ENCODE measurements at regions not wholly inside any gene's neighbourhood (a gene's known extent, or its start where the extent isn't known, plus 50 kb on each side); places are given as distances from the start of the nearest gene placed in this dataset.

DNA sequence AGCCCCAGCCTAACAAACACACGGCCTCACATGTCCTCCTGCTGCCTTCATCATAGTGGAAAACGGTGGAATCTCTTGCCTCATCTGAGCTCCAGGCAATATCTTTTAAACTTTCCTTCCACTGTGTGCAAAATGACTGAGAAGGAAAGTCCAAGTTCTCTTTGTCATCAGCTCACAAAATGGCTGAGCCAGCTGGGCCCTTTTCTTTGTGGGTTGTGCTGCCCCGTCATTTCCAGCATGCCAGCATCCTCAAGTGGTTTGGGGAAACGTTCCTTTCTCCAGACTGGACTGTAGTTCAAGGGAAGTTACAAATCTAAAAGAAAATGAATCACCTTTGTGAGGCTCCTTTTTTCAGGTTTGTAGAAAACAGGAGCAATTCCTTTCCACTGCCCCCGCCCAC, 171.1 kb upstream of the FSTL4 start:
- FAIRE-seq (no peak), DNase-seq (ENCODE audit: low read depth in 1 of 2, low spot score in 2 of 2) (no peak)
- no peak overlapping the region for H2BK20ac ChIP-seq (ENCODE audit: low read length)
- H3K23ac ChIP-seq (ENCODE audit: insufficient read length), result no peak overlapping the region
- WGBS, 2 experiments (ENCODE audit: extremely low coverage in 1 of 2, insufficient coverage in 1 of 2, insufficient read length in 1 of 2, insufficient replicate concordance in 2 of 2, low coverage in 1 of 2, low lambda C conversion rate in 2 of 2, missing lambda C conversion rate in 1 of 2), result 96% methylated on average over 5 of the region's 5 CpGs; no CpG with 5 or more reads in 1 of the 2 experiments
- H3K27ac ChIP-seq (ENCODE audit: low read depth, low read length), result no peak overlapping the region
- H2BK15ac ChIP-seq (ENCODE audit: low read length), result no peak overlapping the region
- H3K36me3 ChIP-seq (ENCODE audit: control insufficient read depth in 2 of 4, insufficient read depth in 4 of 4, low read length in 3 of 4), result no peaks in the 10 kb centered on the region
- no peaks in the 10 kb centered on the region for H3K23me2 ChIP-seq (ENCODE audit: low read depth, low read length)
- H3K4me2 ChIP-seq (ENCODE audit: insufficient read depth in 1 of 2, low read depth in 2 of 2, low read length in 2 of 2), result no peak overlapping the region
- no peak overlapping the region for H3K56ac ChIP-seq (replicated peaks; ENCODE audit: insufficient read length, low read depth, low read length)
- no peak overlapping the region for H4K91ac ChIP-seq (replicated peaks; ENCODE audit: insufficient read length, low read length)
- H2BK12ac ChIP-seq (ENCODE audit: low read depth, low read length), result no peak overlapping the region
- H3K4ac ChIP-seq (replicated peaks; ENCODE audit: insufficient read length, low read depth, low read length), result no peak overlapping the region
- no peak overlapping the region for H4K8ac ChIP-seq (ENCODE audit: extremely low read depth, insufficient read depth, low read length)
- H3K18ac ChIP-seq (ENCODE audit: extremely low read depth, low read length), result no peak overlapping the region
- peaks cover 0 to 4% (median 3%) of the 10 kb centered on the region in 4 experiments; a peak in 2 of 7 replicates for H3K27me3 ChIP-seq (replicated peaks in 1 of 4; ENCODE audit: control insufficient read depth in 3 of 4, extremely low read depth in 1 of 4, insufficient read depth in 3 of 4, low read length in 3 of 4)
- H3K9me3 ChIP-seq (ENCODE audit: insufficient read depth in 2 of 2, low read depth in 1 of 2, low read length in 1 of 2), result no peaks in the 10 kb centered on the region
- H2BK5ac ChIP-seq (ENCODE audit: low read depth, low read length), result no peak overlapping the region
- H3K4me3 ChIP-seq (ENCODE audit: extremely low read depth in 1 of 4, insufficient read depth in 2 of 4, low read depth in 3 of 4, low read length in 4 of 4), result no peak overlapping the region
- no peaks in the 10 kb centered on the region for H3K79me1 ChIP-seq (ENCODE audit: low read depth, low read length)
- H4K5ac ChIP-seq (ENCODE audit: insufficient read length, low read depth, low read length), result no peak overlapping the region
- no peak overlapping the region for H2AK5ac ChIP-seq (ENCODE audit: low read depth, low read length)
- CTCF ChIA-PET (ENCODE audit: partially characterized antibody), result interaction anchor here (0.6 to 3.6 kb wide), 10 partner anchors 11 to 900 kb away, joined by 3 to 20 read pairs (median 4); no protein-coding TSS in a partner anchor
- POLR2A ChIA-PET (ENCODE audit: partially characterized antibody), result no interaction called here
- H3K14ac ChIP-seq (ENCODE audit: insufficient read length), result no peak overlapping the region
- no peaks in the 10 kb centered on the region for H3K79me2 ChIP-seq (ENCODE audit: control insufficient read depth in 1 of 2, insufficient read depth in 2 of 2, low read length in 2 of 2)
- no peaks in the 10 kb centered on the region for H4K20me1 ChIP-seq (replicated peaks in 1 of 2; ENCODE audit: control insufficient read depth in 1 of 2, insufficient read depth in 2 of 2, low read length in 2 of 2)
- H3K4me1 ChIP-seq (replicated peaks in 1 of 4; ENCODE audit: control insufficient read depth in 3 of 4, insufficient read depth in 4 of 4, low read length in 3 of 4), result peaks cover 0 to 2% (median 0%) of the 10 kb centered on the region in 4 experiments; a peak in 1 of 7 replicates
- no peak overlapping the region for H2AFZ ChIP-seq (ENCODE audit: low read length)
- H3K9ac ChIP-seq (replicated peaks in 1 of 4; ENCODE audit: extremely low read depth in 1 of 4, low read depth in 3 of 4, low read length in 3 of 4), result no peak overlapping the region
- no peak overlapping the region for H2BK120ac ChIP-seq (replicated peaks; ENCODE audit: low read depth, low read length)
- no peak for TF ChIP-seq KDM4A (IDR thresholded peaks at IDR 0.05; ENCODE audit: low read depth, low read length, severe bottlenecking)
